ENCODE measurements at regions not wholly inside any gene's neighbourhood (a gene's known extent, or its start where the extent isn't known, plus 50 kb on each side); places are given as distances from the start of the nearest gene placed in this dataset.

- Mint-ChIP-seq H3K4me1 (peaks cover 5% of the 10 kb centered on the region in 2 donors), H3K4me3 (no peak overlapping the region), H3K9me3 (no peaks in the 10 kb centered on the region), H3K27ac (no peak overlapping the region), H3K36me3 (no peaks in the 10 kb centered on the region), H3K27me3 (ENCODE audit: low read depth in 2 of 2) (peaks cover 10 to 44% of the 10 kb centered on the region in 2 donors)
- no peaks in the 10 kb centered on the region for H3K36me3 ChIP-seq (ENCODE audit: control insufficient read depth, insufficient read depth, low read length)
- H3K27me3 ChIP-seq (ENCODE audit: control insufficient read depth, insufficient read depth, low read length), result no peaks in the 10 kb centered on the region
- H3K4me1 ChIP-seq (ENCODE audit: control insufficient read depth, insufficient read depth, low read length), result no peaks in the 10 kb centered on the region
- no peak for TF ChIP-seq CTCF (IDR thresholded peaks at IDR 0.05)
- ATAC-seq (no peak), DNase-seq (no peak)
- 86% methylated on average over 10 of the region's 11 CpGs for WGBS (ENCODE audit: insufficient coverage)
- H3K4me3 ChIP-seq (ENCODE audit: low read length), result no peak overlapping the region
- H3K27ac ChIP-seq (ENCODE audit: low read length), result no peak overlapping the region
- H3K9me3 ChIP-seq (ENCODE audit: control insufficient read depth, insufficient read depth, low read length), result no peaks in the 10 kb centered on the region
- intact Hi-C loops (cut with micrococcal nuclease), result no loop called here
Measured at GRCh38 chr10:43959364-43960134, 310.9 kb upstream of the ZNF32 start.

GRCh38 chr10:43958964-43959363, 310.3 kb upstream of the ZNF32 start:
- H3K27me3 ChIP-seq (ENCODE audit: control insufficient read depth, insufficient read depth, low read length), result no peaks in the 10 kb centered on the region
- H3K36me3 ChIP-seq (ENCODE audit: control insufficient read depth, insufficient read depth, low read length), result no peaks in the 10 kb centered on the region
- H3K36me3 Mint-ChIP-seq, result no peaks in the 10 kb centered on the region
- H3K27ac ChIP-seq (ENCODE audit: low read length), result no peak overlapping the region
- DNase-seq, result no peak
- no peak for ATAC-seq
- H3K9me3 Mint-ChIP-seq, result no peaks in the 10 kb centered on the region
- no peak for TF ChIP-seq CTCF (IDR thresholded peaks at IDR 0.05)
- no peak overlapping the region for H3K4me3 Mint-ChIP-seq
- no peaks in the 10 kb centered on the region for H3K4me1 ChIP-seq (ENCODE audit: control insufficient read depth, insufficient read depth, low read length)
- no peak overlapping the region for H3K27ac Mint-ChIP-seq
- peaks cover 10 to 44% of the 10 kb centered on the region in 2 donors for H3K27me3 Mint-ChIP-seq (ENCODE audit: low read depth in 2 of 2)
- WGBS (ENCODE audit: insufficient coverage), result 84% methylated on average over 5 of the region's 6 CpGs
- H3K4me1 Mint-ChIP-seq, result no peaks in the 10 kb centered on the region
- no peaks in the 10 kb centered on the region for H3K9me3 ChIP-seq (ENCODE audit: control insufficient read depth, insufficient read depth, low read length)
- no peak overlapping the region for H3K4me3 ChIP-seq (ENCODE audit: low read length)
- intact Hi-C loops (cut with micrococcal nuclease), result no loop called here

- Mint-ChIP-seq H3K4me1 (no peaks in the 10 kb centered on the region), H3K36me3 (peaks cover 6% of the 10 kb centered on the region), H3K9me3 (peaks cover 0 to 1% of the 10 kb centered on the region in 2 donors), H3K27ac (no peak overlapping the region), H3K27me3 (ENCODE audit: low read depth in 2 of 2) (peaks cover 15 to 53% of the 10 kb centered on the region in 2 donors), H3K4me3 (no peak overlapping the region)
- intact Hi-C loops (cut with micrococcal nuclease), result no loop called here
- peaks cover under 1% of the 10 kb centered on the region for H3K9me3 ChIP-seq (ENCODE audit: control insufficient read depth, insufficient read depth, low read length)
- DNase-seq (no peak), ATAC-seq (no peak)
- H3K27me3 ChIP-seq (ENCODE audit: control insufficient read depth, insufficient read depth, low read length), result no peaks in the 10 kb centered on the region
- no peaks in the 10 kb centered on the region for H3K4me1 ChIP-seq (ENCODE audit: control insufficient read depth, insufficient read depth, low read length)
- WGBS (ENCODE audit: insufficient coverage), result 91% methylated on average over 6 of the region's 6 CpGs
- no peaks in the 10 kb centered on the region for H3K36me3 ChIP-seq (ENCODE audit: control insufficient read depth, insufficient read depth, low read length)
- H3K4me3 ChIP-seq (ENCODE audit: low read length), result no peak overlapping the region
- H3K27ac ChIP-seq (ENCODE audit: low read length), result no peak overlapping the region
- TF ChIP-seq CTCF (IDR thresholded peaks at IDR 0.05), result no peak
Measured at GRCh38 chr10:43958071-43958432, 309.4 kb upstream of the ZNF32 start.
